Naive thymus-derived CD4-positive, alpha-beta T cell (primary cell): ENCODE measurements at regions not wholly inside any gene's neighbourhood (a gene's known extent, or its start where the extent isn't known, plus 50 kb on each side); places are given as distances from the start of the nearest gene placed in this dataset.

Source experiments
- ATAC-seq: fragments of 150-1000 bp; cut with Tn5 transposase; 2 replicates; pipeline ENCODE4 v1.10.0; 2021; ENCODE audit warnings: mild to moderate bottlenecking, moderate library complexity
- CTCF ChIA-PET: fragments of 350-600 bp; sonication (Branson Sonifier 250); formaldehyde crosslinking; loops from one replicate; lab custom pipeline; 2021; ENCODE audit warnings: antibody characterized with exemption; lab: Charles Lee
- POLR2A ChIA-PET: fragments of 350-600 bp; sonication (Branson Sonifier 250); formaldehyde crosslinking; loops from one replicate; lab custom pipeline; 2021; ENCODE audit warnings: antibody characterized with exemption, inconsistent platforms; lab: Charles Lee
- DNase-seq, 9 donors: peaks; one replicate each; pipeline versions ENCODE4 v3.0.0 to v3.0.0-alpha.2; 2020 to 2022; ENCODE audit warnings: mixed read lengths in 1 of 9
- H3K27ac ChIP-seq: one replicate; pipeline ENCODE4 v1.7.0; 2013; ENCODE audit warnings: mild to moderate bottlenecking, low read depth, low read length, moderate library complexity
- H3K27me3 ChIP-seq, 2 donors: one replicate each; pipeline ENCODE4 v1.7.0; 2013; ENCODE audit warnings: low read length in 2 of 2, mild to moderate bottlenecking in 2 of 2, moderate library complexity in 2 of 2; ENCODE audit not compliant: control insufficient read depth in 2 of 2, insufficient read depth in 2 of 2
- H3K36me3 ChIP-seq, 3 experiments: 1 replicate in 2 of 3; 2 replicates in 1 of 3; pipeline ENCODE4 v1.7.0; 2013; ENCODE audit warnings: low read length in 3 of 3, mild to moderate bottlenecking in 3 of 3, moderate library complexity in 1 of 3; ENCODE audit not compliant: insufficient read depth in 3 of 3, control insufficient read depth in 2 of 3
- H3K4me1 ChIP-seq, 2 donors: one replicate each; pipeline ENCODE4 v1.7.0; 2013; ENCODE audit warnings: low read length in 2 of 2, mild to moderate bottlenecking in 2 of 2, moderate library complexity in 1 of 2; ENCODE audit not compliant: control insufficient read depth in 2 of 2, insufficient read depth in 2 of 2
- H3K4me3 ChIP-seq: 2 replicates; pipeline ENCODE4 v1.7.0; 2013; ENCODE audit warnings: mild to moderate bottlenecking, low read length
- H3K9me3 ChIP-seq, 3 experiments: 1 replicate in 2 of 3; 2 replicates in 1 of 3; pipeline ENCODE4 v1.7.0; 2013; ENCODE audit warnings: low read length in 3 of 3; ENCODE audit not compliant: control insufficient read depth in 2 of 3
- H3K27ac Mint-ChIP-seq, 9 donors: one replicate each; pipeline ENCODE4 v1.8.0; 2020 to 2022; ENCODE audit warnings: mixed read lengths in 9 of 9, mild to moderate bottlenecking in 8 of 9, moderate library complexity in 5 of 9, inconsistent platforms in 2 of 9
- H3K27me3 Mint-ChIP-seq, 5 donors: one replicate each; pipeline ENCODE4 v1.8.0; 2021 to 2022; ENCODE audit warnings: mixed read lengths in 5 of 5, mild to moderate bottlenecking in 1 of 5
- H3K36me3 Mint-ChIP-seq, 5 donors: one replicate each; pipeline ENCODE4 v1.8.0; 2020 to 2022; ENCODE audit warnings: mixed read lengths in 5 of 5, mild to moderate bottlenecking in 3 of 5, inconsistent platforms in 1 of 5
- H3K4me1 Mint-ChIP-seq, 7 donors: one replicate each; pipeline ENCODE4 v1.8.0; 2020 to 2022; ENCODE audit warnings: mixed read lengths in 7 of 7, mild to moderate bottlenecking in 3 of 7, inconsistent platforms in 1 of 7
- H3K4me3 Mint-ChIP-seq, 10 donors: one replicate each; pipeline ENCODE4 v1.8.0; 2020 to 2022; ENCODE audit warnings: mild to moderate bottlenecking in 10 of 10, mixed read lengths in 10 of 10, moderate library complexity in 6 of 10, inconsistent platforms in 2 of 10
- H3K9me3 Mint-ChIP-seq, 11 donors: one replicate each; pipeline ENCODE4 v1.8.0; 2020 to 2022; ENCODE audit warnings: mixed read lengths in 11 of 11, mild to moderate bottlenecking in 4 of 11, inconsistent platforms in 1 of 11, moderate library complexity in 1 of 11
- intact Hi-C, 2 donors: fragments of 100-400 bp; cut with micrococcal nuclease; formaldehyde crosslinking; loops; one replicate each; pipeline ENCODE4 v1.15.1; 2023

DNA sequence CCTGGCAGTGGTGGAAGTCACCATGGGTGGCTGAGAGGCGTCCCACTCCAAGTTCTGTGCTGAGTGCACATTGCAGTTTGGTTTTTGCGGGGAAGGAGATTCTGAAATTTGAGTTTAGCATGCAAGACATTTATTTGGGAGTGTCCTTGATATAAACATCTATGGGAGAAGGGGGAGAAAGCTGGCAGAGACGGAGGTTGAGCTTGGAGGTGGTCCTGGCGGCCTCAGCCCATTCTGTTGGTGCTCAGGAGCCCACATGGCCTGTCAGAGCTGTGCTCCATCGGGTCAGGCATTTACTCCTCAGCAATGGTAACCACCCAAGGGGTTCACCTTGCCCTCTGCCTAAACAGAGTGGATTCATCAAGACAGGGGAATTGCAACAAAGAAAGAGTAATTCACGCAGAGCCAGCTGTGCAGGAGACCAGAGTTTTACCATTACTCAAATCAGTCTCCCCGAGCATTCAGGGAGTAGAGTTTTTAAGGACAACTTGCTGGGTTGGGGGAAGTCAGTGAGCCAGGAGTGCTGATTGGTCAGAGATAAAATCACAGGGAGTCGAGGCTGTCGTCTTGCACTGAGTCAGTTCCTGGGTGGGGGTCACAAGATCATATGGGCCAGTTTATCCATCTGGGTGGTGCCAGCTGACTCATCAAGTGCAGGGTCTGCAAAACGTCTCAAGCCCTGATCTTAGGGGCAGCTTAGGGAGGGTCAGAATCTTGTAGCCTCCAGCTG is 323.3 kb upstream of the TMEM132C start:
- H3K4me1 ChIP-seq = no peaks in the 10 kb centered on the region

DNA sequence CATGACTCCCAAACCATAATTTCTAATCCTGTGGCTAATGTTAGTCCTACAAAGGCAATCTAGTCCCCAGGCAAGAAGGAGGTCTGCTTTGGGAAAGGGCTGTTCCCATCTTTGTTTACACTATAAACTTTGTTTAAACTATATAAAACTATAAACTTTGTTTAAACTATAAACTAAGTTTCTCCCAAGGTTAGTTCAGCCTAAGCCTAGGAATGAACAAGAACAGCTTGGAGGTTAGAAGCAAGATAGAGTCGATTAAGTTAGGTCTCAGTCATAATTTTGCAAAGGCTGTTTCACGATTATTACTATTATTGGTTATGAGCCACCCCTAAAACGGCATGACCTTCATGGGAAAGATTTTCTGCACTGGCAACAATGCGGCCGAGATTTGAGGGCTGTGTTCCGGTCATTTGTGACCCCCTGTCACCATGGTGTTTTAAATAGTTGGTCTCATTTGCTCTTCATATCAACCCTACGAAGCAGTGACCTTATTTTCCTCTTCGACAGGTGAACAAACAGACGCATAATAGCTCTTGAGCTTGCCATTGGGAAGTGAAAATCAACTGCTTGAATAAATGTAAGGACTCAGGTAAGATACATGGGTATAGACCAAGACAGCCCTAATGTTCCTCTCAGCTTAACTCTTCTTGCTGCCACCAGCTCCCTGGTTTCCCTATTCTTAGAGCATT is 322.6 kb upstream of the TMEM132C start:
- Mint-ChIP-seq H3K27me3 (no peaks in the 10 kb centered on the region), H3K4me3 (no peak overlapping the region), H3K4me1 (no peaks in the 10 kb centered on the region), H3K27ac (no peak overlapping the region), H3K9me3 (peaks cover 7 to 21% (median 12%) of the 10 kb centered on the region in 11 donors), H3K36me3 (no peaks in the 10 kb centered on the region)
- CTCF ChIA-PET = no interaction called here
- DNase-seq (no peak), ATAC-seq (no peak)
- no peak overlapping the region for H3K27ac ChIP-seq
- H3K4me3 ChIP-seq = no peak overlapping the region
- POLR2A ChIA-PET = no interaction called here
- intact Hi-C loops = no loop called here
- H3K36me3 ChIP-seq = no peaks in the 10 kb centered on the region
- no peaks in the 10 kb centered on the region for H3K27me3 ChIP-seq
- no peaks in the 10 kb centered on the region for H3K9me3 ChIP-seq
- no peaks in the 10 kb centered on the region for H3K4me1 ChIP-seq

More for the DNA sequence above, 323.3 kb upstream of the TMEM132C start:
- H3K4me3 Mint-ChIP-seq = no peak overlapping the region
- no peaks in the 10 kb centered on the region for H3K4me1 Mint-ChIP-seq
- peaks cover 7 to 23% (median 13%) of the 10 kb centered on the region in 11 donors for H3K9me3 Mint-ChIP-seq
- DNase-seq (no peak), ATAC-seq (no peak)
- no peaks in the 10 kb centered on the region for H3K36me3 ChIP-seq
- H3K36me3 Mint-ChIP-seq = no peaks in the 10 kb centered on the region
- no peak overlapping the region for H3K27ac Mint-ChIP-seq
- H3K4me3 ChIP-seq = no peak overlapping the region
- no peaks in the 10 kb centered on the region for H3K9me3 ChIP-seq
- no peak overlapping the region for H3K27ac ChIP-seq
- intact Hi-C loops = no loop called here
- no peaks in the 10 kb centered on the region for H3K27me3 Mint-ChIP-seq
- ChIA-PET POLR2A (no interaction called here), CTCF (interaction anchor here (0.5 kb wide), 1 partner anchor 54 kb away, joined by 3 read pairs; no protein-coding TSS in a partner anchor)
- no peaks in the 10 kb centered on the region for H3K27me3 ChIP-seq

DNA sequence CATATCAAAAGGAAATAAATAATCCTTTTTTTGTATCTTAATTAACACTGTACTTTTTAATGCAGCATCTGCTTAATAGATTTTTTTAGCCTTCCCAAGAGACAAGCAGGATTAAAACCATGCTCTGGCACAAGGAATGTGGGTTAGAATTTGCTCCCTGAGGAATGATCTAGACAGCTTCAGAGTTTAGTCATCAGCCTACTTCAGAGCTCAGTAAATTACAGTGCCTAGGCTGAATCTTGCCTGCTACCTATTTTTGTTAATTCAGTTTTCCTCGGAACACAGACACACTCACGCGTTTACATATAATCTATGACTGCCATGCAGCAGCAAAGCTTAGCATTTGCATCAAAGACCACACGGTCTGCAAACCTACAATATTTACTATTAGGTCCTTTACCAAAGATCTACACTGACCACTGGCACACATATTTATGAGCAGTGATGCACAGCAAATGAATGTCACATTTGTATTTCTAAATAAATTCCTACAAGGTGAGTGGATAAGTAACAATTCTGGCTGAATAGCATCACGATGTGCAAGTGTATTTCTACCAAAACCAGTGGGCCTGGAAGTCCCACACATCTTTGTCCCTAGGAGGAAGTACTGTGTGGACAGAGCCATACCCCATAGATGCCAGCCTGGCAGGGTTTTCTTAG is 309.8 kb upstream of the TMEM132C start:
- Histone ChIP-seq H3K27me3 (no peaks in the 10 kb centered on the region), H3K4me1 (no peaks in the 10 kb centered on the region), H3K4me3 (no peak overlapping the region), H3K27ac (no peak overlapping the region), H3K9me3 (no peaks in the 10 kb centered on the region), H3K36me3 (no peaks in the 10 kb centered on the region)
- ChIA-PET CTCF (no interaction called here), POLR2A (no interaction called here)
- DNase-seq (no peak), ATAC-seq (no peak)
- Mint-ChIP-seq H3K27ac (no peak overlapping the region), H3K9me3 (peaks cover 0 to 11% (median 4%) of the 10 kb centered on the region in 11 donors), H3K4me3 (no peak overlapping the region), H3K36me3 (no peaks in the 10 kb centered on the region), H3K4me1 (no peaks in the 10 kb centered on the region), H3K27me3 (no peaks in the 10 kb centered on the region)
- intact Hi-C loops = no loop called here

DNA sequence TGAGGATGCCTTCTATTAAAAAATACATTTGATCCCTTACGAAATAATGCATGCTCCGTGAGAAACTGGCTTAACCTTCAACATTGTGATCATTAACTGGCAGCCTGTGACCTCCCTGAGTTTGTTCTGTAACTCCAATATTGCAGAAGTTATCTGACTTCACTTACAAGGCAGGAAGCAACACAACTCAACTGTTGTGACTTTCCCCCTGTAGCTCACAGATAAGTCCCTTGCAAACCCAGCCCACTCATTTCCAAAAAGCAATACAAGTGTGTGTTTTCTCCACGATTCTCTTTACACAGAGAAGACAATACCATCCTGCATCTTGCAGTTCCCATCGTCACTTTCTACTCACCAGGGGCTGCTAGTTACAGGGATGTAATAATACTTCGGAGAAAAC is 304.7 kb upstream of the TMEM132C start:
- no peaks in the 10 kb centered on the region for H3K36me3 ChIP-seq
- H3K4me3 ChIP-seq = no peak overlapping the region
- H3K4me1 ChIP-seq = no peaks in the 10 kb centered on the region
- CTCF ChIA-PET = no interaction called here
- Mint-ChIP-seq H3K4me1 (no peaks in the 10 kb centered on the region), H3K27ac (no peak overlapping the region), H3K4me3 (no peak overlapping the region), H3K27me3 (no peaks in the 10 kb centered on the region), H3K9me3 (peaks cover 0 to 26% (median 11%) of the 10 kb centered on the region in 11 donors), H3K36me3 (no peaks in the 10 kb centered on the region)
- DNase-seq (no peak), ATAC-seq (no peak)
- intact Hi-C loops = no loop called here
- H3K27ac ChIP-seq = no peak overlapping the region
- POLR2A ChIA-PET = no interaction called here
- no peaks in the 10 kb centered on the region for H3K9me3 ChIP-seq
- H3K27me3 ChIP-seq = no peaks in the 10 kb centered on the region

DNA sequence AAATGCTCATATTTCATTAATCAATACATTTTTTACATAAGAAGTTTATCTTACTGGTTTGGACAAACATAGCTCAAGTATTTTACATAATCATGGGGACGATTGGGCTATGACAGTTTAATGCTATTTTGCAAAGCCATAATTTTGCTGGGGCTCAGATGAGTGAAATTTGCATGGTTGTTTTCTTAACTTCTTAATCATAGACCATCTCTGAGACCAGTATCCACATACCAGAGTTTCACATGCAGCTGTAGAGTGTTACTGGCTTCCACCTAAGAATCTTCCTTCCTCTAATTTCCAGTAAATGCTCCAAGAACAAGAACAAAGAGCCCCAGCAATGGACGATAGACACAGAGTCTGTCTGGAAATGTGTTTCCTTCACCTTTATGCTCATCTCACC is 303.0 kb upstream of the TMEM132C start:
- Histone ChIP-seq H3K27me3 (no peaks in the 10 kb centered on the region), H3K27ac (no peak overlapping the region), H3K9me3 (no peaks in the 10 kb centered on the region), H3K4me1 (no peaks in the 10 kb centered on the region), H3K4me3 (no peak overlapping the region), H3K36me3 (no peaks in the 10 kb centered on the region)
- ChIA-PET POLR2A (no interaction called here), CTCF (no interaction called here)
- Mint-ChIP-seq H3K27me3 (peaks cover 0 to 6% (median 0%) of the 10 kb centered on the region in 5 donors), H3K4me3 (no peak overlapping the region), H3K36me3 (peaks cover 0 to 6% (median 0%) of the 10 kb centered on the region in 5 donors), H3K27ac (no peak overlapping the region), H3K4me1 (no peaks in the 10 kb centered on the region), H3K9me3 (peaks cover 6 to 36% (median 17%) of the 10 kb centered on the region in 11 donors)
- intact Hi-C loops = no loop called here
- no peak for ATAC-seq
- DNase-seq = no peak

DNA sequence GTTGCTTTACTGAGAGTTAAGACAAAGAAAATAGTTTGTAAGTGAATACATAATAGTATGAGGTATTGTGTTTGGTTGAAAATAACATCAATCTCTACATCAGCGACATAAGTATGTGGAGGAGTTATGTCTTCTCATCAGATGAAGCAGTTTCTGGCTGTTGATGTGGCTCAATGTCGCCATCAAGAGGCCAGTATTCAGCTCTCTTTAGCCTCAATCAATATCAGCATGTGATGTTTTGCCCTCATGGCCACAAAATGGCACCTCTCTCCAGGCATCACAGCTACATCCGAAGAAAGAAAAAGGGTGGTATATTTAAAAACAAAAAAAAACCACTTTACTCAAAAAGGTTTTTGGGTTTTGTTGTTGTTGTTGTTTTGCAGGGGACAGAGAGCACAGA is 302.3 kb upstream of the TMEM132C start:
- Histone ChIP-seq H3K4me1 (no peaks in the 10 kb centered on the region), H3K27me3 (no peaks in the 10 kb centered on the region), H3K9me3 (no peaks in the 10 kb centered on the region), H3K36me3 (no peaks in the 10 kb centered on the region), H3K27ac (no peak overlapping the region), H3K4me3 (no peak overlapping the region)
- Mint-ChIP-seq H3K4me1 (no peaks in the 10 kb centered on the region), H3K36me3 (peaks cover 0 to 6% (median 0%) of the 10 kb centered on the region in 5 donors), H3K27ac (no peak overlapping the region), H3K4me3 (no peak overlapping the region), H3K27me3 (peaks cover 0 to 6% (median 0%) of the 10 kb centered on the region in 5 donors), H3K9me3 (peaks cover 6 to 40% (median 17%) of the 10 kb centered on the region in 11 donors)
- DNase-seq = no peak
- CTCF ChIA-PET = no interaction called here
- POLR2A ChIA-PET = no interaction called here
- ATAC-seq = no peak
- intact Hi-C loops = no loop called here
